ENCODE measurements at regions not wholly inside any gene's neighbourhood (a gene's known extent, or its start where the extent isn't known, plus 50 kb on each side); places are given as distances from the start of the nearest gene placed in this dataset.

- TF ChIP-seq MAX (IDR thresholded peaks at IDR 0.05; ENCODE audit: insufficient read depth, insufficient read length) (no peak), CTCF (IDR thresholded peaks at IDR 0.05; ENCODE audit: extremely low read depth in 1 of 2, insufficient read depth in 1 of 2, low read depth in 1 of 2, low read length in 2 of 2) (no peak), POLR2AphosphoS5 (IDR thresholded peaks at IDR 0.05; ENCODE audit: insufficient read depth, low read depth, low read length) (no peak), EZH2 (IDR thresholded peaks at IDR 0.05; ENCODE audit: borderline replicate concordance, low read depth, low read length, severe bottlenecking) (no peak), FOS (IDR thresholded peaks at IDR 0.05; ENCODE audit: borderline replicate concordance, insufficient read depth, low read length) (no peak), MYC (IDR thresholded peaks at IDR 0.05; ENCODE audit: low read depth, low read length) (no peak), JUN (IDR thresholded peaks at IDR 0.05; ENCODE audit: borderline replicate concordance, insufficient read depth, insufficient read length, low read depth) (no peak)
These were observed 250.5 kb upstream of the SOX5 start for GRCh38 chr12:24200010-24200409.
